ENCODE measurements at regions not wholly inside any gene's neighbourhood (a gene's known extent, or its start where the extent isn't known, plus 50 kb on each side); places are given as distances from the start of the nearest gene placed in this dataset.

DNA sequence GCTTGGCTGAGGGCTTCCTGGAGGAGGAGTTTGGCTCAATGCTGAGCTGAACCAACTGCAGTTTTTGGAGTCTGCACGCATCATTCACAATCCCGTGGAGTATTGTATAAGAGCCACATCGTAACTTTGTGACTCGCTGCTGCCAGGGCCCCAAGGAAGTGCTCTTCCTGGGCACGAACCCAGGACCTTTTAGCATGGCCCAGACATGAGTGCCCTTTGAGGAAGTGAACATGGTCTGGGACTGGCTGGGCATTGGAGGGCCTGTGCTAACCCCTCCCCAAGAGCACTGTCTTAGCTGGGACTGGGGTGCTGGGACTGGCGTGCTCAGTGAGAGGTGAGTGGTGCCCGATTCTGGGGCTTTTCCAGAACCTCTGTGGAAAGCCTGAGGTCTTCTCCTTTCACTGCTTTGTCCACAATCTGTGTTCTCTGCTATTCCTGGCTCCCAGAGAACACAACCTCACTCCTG, 88.6 kb downstream of the LIPG start:
- Histone ChIP-seq H3K4ac (replicated peaks; ENCODE audit: insufficient read length, low read depth, low read length) (no peak overlapping the region), H3K36me3 (ENCODE audit: control insufficient read depth in 2 of 4, insufficient read depth in 4 of 4, low read length in 3 of 4) (no peaks in the 10 kb centered on the region), H3K79me2 (ENCODE audit: control insufficient read depth in 1 of 2, insufficient read depth in 2 of 2, low read length in 2 of 2) (no peaks in the 10 kb centered on the region), H2BK15ac (ENCODE audit: low read length) (no peak overlapping the region), H3K18ac (ENCODE audit: extremely low read depth, low read length) (no peak overlapping the region), H3K79me1 (ENCODE audit: low read depth, low read length) (no peaks in the 10 kb centered on the region), H2AFZ (ENCODE audit: low read length) (no peak overlapping the region), H3K27ac (ENCODE audit: low read depth, low read length) (no peak overlapping the region), H3K56ac (replicated peaks; ENCODE audit: insufficient read length, low read depth, low read length) (no peak overlapping the region), H3K4me1 (replicated peaks in 1 of 4; ENCODE audit: control insufficient read depth in 3 of 4, insufficient read depth in 4 of 4, low read length in 3 of 4) (peaks cover 0 to 7% (median 2%) of the 10 kb centered on the region in 4 experiments; a peak in 3 of 7 replicates), H4K5ac (ENCODE audit: insufficient read length, low read depth, low read length) (no peak overlapping the region), H3K9ac (replicated peaks in 1 of 4; ENCODE audit: extremely low read depth in 1 of 4, low read depth in 3 of 4, low read length in 3 of 4) (no peak overlapping the region), H3K9me3 (ENCODE audit: insufficient read depth in 2 of 2, low read depth in 1 of 2, low read length in 1 of 2) (no peaks in the 10 kb centered on the region), H3K14ac (ENCODE audit: insufficient read length) (no peak overlapping the region), H3K23me2 (ENCODE audit: low read depth, low read length) (no peaks in the 10 kb centered on the region), H3K4me2 (ENCODE audit: insufficient read depth in 1 of 2, low read depth in 2 of 2, low read length in 2 of 2) (no peak overlapping the region), H4K8ac (ENCODE audit: extremely low read depth, insufficient read depth, low read length) (no peak overlapping the region), H3K27me3 (replicated peaks in 1 of 4; ENCODE audit: control insufficient read depth in 3 of 4, extremely low read depth in 1 of 4, insufficient read depth in 3 of 4, low read length in 3 of 4) (no peaks in the 10 kb centered on the region), H3K4me3 (ENCODE audit: extremely low read depth in 1 of 4, insufficient read depth in 2 of 4, low read depth in 3 of 4, low read length in 4 of 4) (no peak overlapping the region), H2BK5ac (ENCODE audit: low read depth, low read length) (no peak overlapping the region), H4K20me1 (replicated peaks in 1 of 2; ENCODE audit: control insufficient read depth in 1 of 2, insufficient read depth in 2 of 2, low read length in 2 of 2) (no peaks in the 10 kb centered on the region), H3K23ac (ENCODE audit: insufficient read length) (no peak overlapping the region), H2BK20ac (ENCODE audit: low read length) (no peak overlapping the region), H2BK12ac (ENCODE audit: low read depth, low read length) (no peak overlapping the region), H4K91ac (replicated peaks; ENCODE audit: insufficient read length, low read length) (no peak overlapping the region), H2BK120ac (replicated peaks; ENCODE audit: low read depth, low read length) (no peak overlapping the region), H2AK5ac (ENCODE audit: low read depth, low read length) (no peak overlapping the region)
- FAIRE-seq, result no peak
- 90% methylated on average over 6 of the region's 7 CpGs; no CpG with 5 or more reads in 1 of the 2 experiments for WGBS, 2 experiments (ENCODE audit: extremely low coverage in 1 of 2, insufficient coverage in 1 of 2, insufficient read length in 1 of 2, insufficient replicate concordance in 2 of 2, low coverage in 1 of 2, low lambda C conversion rate in 2 of 2, missing lambda C conversion rate in 1 of 2)
- ChIA-PET POLR2A (ENCODE audit: partially characterized antibody) (no interaction called here), CTCF (ENCODE audit: partially characterized antibody) (interaction anchor here (0.6 to 1.8 kb wide), 3 partner anchors 12 to 85 kb away, joined by 3 to 6 read pairs (median 4); no protein-coding TSS in a partner anchor)
- no peak for DNase-seq (ENCODE audit: low read depth in 1 of 2, low spot score in 2 of 2)
- TF ChIP-seq CEBPB (IDR thresholded peaks at IDR 0.05; ENCODE audit: low read depth, low read length) (no peak), RBBP5 (IDR thresholded peaks at IDR 0.05; ENCODE audit: borderline replicate concordance, low read depth, low read length) (no peak), TBP (IDR thresholded peaks at IDR 0.05; ENCODE audit: low read depth, low read length) (no peak), TEAD4 (IDR thresholded peaks at IDR 0.05; ENCODE audit: low read depth, low read length) (no peak), ZNF274 (IDR thresholded peaks at IDR 0.05; ENCODE audit: borderline replicate concordance, extremely low read depth, low read length) (no peak), POLR2AphosphoS5 (IDR thresholded peaks at IDR 0.05; ENCODE audit: low read depth, low read length) (no peak), RXRA (IDR thresholded peaks at IDR 0.05; ENCODE audit: insufficient read depth, low read depth, low read length) (no peak), SAP30 (IDR thresholded peaks at IDR 0.05; ENCODE audit: insufficient read depth, insufficient replicate concordance, low read length) (no peak), NRF1 (IDR thresholded peaks at IDR 0.05; ENCODE audit: low read depth, low read length) (no peak), CHD2 (IDR thresholded peaks at IDR 0.05; ENCODE audit: low read length) (no peak), EP300 (IDR thresholded peaks at IDR 0.05; ENCODE audit: borderline replicate concordance in 1 of 2, low read depth in 2 of 2, low read length in 2 of 2) (no peak), SIX5 (IDR thresholded peaks at IDR 0.05; ENCODE audit: low read depth, low read length) (no peak)
- TF ChIP-seq, protein P1, sequence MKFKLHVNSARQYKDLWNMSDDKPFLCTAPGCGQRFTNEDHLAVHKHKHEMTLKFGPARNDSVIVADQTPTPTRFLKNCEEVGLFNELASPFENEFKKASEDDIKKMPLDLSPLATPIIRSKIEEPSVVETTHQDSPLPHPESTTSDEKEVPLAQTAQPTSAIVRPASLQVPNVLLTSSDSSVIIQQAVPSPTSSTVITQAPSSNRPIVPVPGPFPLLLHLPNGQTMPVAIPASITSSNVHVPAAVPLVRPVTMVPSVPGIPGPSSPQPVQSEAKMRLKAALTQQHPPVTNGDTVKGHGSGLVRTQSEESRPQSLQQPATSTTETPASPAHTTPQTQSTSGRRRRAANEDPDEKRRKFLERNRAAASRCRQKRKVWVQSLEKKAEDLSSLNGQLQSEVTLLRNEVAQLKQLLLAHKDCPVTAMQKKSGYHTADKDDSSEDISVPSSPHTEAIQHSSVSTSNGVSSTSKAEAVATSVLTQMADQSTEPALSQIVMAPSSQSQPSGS (IDR thresholded peaks at IDR 0.05; ENCODE audit: low read length), result no peak

All from H1 (cell line).